ENCODE measurements at regions not wholly inside any gene's neighbourhood (a gene's known extent, or its start where the extent isn't known, plus 50 kb on each side); places are given as distances from the start of the nearest gene placed in this dataset.
"Not testable (repeated sequence)": the region's sequence is repeated elsewhere in the genome, so short reads cannot be mapped to it uniquely, and the experiment has no call there.

GRCh38 chr7:51882412-51882811 is 565.8 kb upstream of the COBL start:
- DNase-seq = no peak

GRCh38 chr7:51881309-51881708 is 564.7 kb upstream of the COBL start:
- DNase-seq = no peak

- DNase-seq = no peak
Observed at GRCh38 chr7:51878865-51879264, 562.3 kb upstream of the COBL start.

- DNase-seq = no peak
Observed at GRCh38 chr7:51869452-51869851, 552.8 kb upstream of the COBL start.

GRCh38 chr7:51867117-51867516 is 550.5 kb upstream of the COBL start:
- no peak for DNase-seq

GRCh38 chr7:51860305-51860704 is 543.7 kb upstream of the COBL start:
- no peak for DNase-seq

GRCh38 chr7:51850126-51850525 is 533.5 kb upstream of the COBL start:
- DNase-seq = no peak

GRCh38 chr7:51847461-51848134 is 531.0 kb upstream of the COBL start:
- no peak for DNase-seq

- DNase-seq = not testable (repeated sequence)
Observed at GRCh38 chr7:51839130-51839529, 522.5 kb upstream of the COBL start.

- no peak for DNase-seq
Observed at GRCh38 chr7:51827631-51828030, 511.0 kb upstream of the COBL start.

GRCh38 chr7:51824050-51824449 is 507.4 kb upstream of the COBL start:
- no peak for DNase-seq

- no peak for DNase-seq
Observed at GRCh38 chr7:51823437-51823836, 506.8 kb upstream of the COBL start.

- DNase-seq = no peak
Observed at GRCh38 chr7:51817694-51818225, 501.2 kb upstream of the COBL start.

GRCh38 chr7:51805783-51806431 is 489.3 kb upstream of the COBL start:
- not testable (repeated sequence) for DNase-seq

- DNase-seq = no peak
Observed at GRCh38 chr7:51802718-51803117, 486.1 kb upstream of the COBL start.

GRCh38 chr7:51797371-51797770 is 480.8 kb upstream of the COBL start:
- no peak for DNase-seq

- DNase-seq = no peak
Observed at GRCh38 chr7:51792796-51793195, 476.2 kb upstream of the COBL start.

GRCh38 chr7:51789489-51789888 is 472.9 kb upstream of the COBL start:
- no peak for DNase-seq

- no peak for DNase-seq
Observed at GRCh38 chr7:51786284-51786683, 469.7 kb upstream of the COBL start.

- no peak for DNase-seq
Observed at GRCh38 chr7:51785876-51786275, 469.3 kb upstream of the COBL start.

GRCh38 chr7:51785171-51785570 is 468.6 kb upstream of the COBL start:
- DNase-seq = no peak

GRCh38 chr7:51783241-51783640 is 466.6 kb upstream of the COBL start:
- no peak for DNase-seq

- DNase-seq = no peak
Observed at GRCh38 chr7:51778121-51778520, 461.5 kb upstream of the COBL start.

GRCh38 chr7:51774178-51774577 is 457.6 kb upstream of the COBL start:
- no peak for DNase-seq
